ENCODE measurements at regions not wholly inside any gene's neighbourhood (a gene's known extent, or its start where the extent isn't known, plus 50 kb on each side); places are given as distances from the start of the nearest gene placed in this dataset.

- H3K36me3 ChIP-seq = no peaks in the 10 kb centered on the region
- H3K79me2 ChIP-seq (ENCODE audit: low read depth) = no peaks in the 10 kb centered on the region
- peaks cover 19% of the 10 kb centered on the region for H3K4me1 Mint-ChIP-seq
- DNase-seq (ENCODE audit: low spot score) = no peak
- peaks cover 9% of the 10 kb centered on the region for H3K27me3 Mint-ChIP-seq (ENCODE audit: insufficient read depth, low read depth)
- no peaks in the 10 kb centered on the region for H3K4me1 ChIP-seq
- no peak overlapping the region for H3K4me3 ChIP-seq
- TF ChIP-seq, protein P1, sequence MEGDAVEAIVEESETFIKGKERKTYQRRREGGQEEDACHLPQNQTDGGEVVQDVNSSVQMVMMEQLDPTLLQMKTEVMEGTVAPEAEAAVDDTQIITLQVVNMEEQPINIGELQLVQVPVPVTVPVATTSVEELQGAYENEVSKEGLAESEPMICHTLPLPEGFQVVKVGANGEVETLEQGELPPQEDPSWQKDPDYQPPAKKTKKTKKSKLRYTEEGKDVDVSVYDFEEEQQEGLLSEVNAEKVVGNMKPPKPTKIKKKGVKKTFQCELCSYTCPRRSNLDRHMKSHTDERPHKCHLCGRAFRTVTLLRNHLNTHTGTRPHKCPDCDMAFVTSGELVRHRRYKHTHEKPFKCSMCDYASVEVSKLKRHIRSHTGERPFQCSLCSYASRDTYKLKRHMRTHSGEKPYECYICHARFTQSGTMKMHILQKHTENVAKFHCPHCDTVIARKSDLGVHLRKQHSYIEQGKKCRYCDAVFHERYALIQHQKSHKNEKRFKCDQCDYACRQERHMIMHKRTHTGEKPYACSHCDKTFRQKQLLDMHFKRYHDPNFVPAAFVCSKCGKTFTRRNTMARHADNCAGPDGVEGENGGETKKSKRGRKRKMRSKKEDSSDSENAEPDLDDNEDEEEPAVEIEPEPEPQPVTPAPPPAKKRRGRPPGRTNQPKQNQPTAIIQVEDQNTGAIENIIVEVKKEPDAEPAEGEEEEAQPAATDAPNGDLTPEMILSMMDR (IDR thresholded peaks at IDR 0.05) = no peak
- no peak for TF ChIP-seq EZH2 (IDR thresholded peaks at IDR 0.05)
- TF ChIP-seq EZH2phosphoT487 (IDR thresholded peaks at IDR 0.05) = no peak
- no peaks in the 10 kb centered on the region for H3F3A ChIP-seq (ENCODE audit: low read depth)
- no peak overlapping the region for H3K27ac Mint-ChIP-seq
- no peak overlapping the region for H3K27ac ChIP-seq
- H3K4me3 Mint-ChIP-seq = no peak overlapping the region
- H3K9me3 ChIP-seq (ENCODE audit: low read depth) = no peaks in the 10 kb centered on the region
- no peaks in the 10 kb centered on the region for H3K27me3 ChIP-seq
- peaks cover 2% of the 10 kb centered on the region for H3K36me3 Mint-ChIP-seq
- H3K9ac ChIP-seq = no peak overlapping the region
- H4K20me1 ChIP-seq (ENCODE audit: low read depth) = no peaks in the 10 kb centered on the region
- no peak overlapping the region for H3K4me2 ChIP-seq
- peaks cover 3% of the 10 kb centered on the region for H3K9me3 Mint-ChIP-seq
- H2AFZ ChIP-seq (replicated peaks) = no peak overlapping the region
These were observed 174.0 kb downstream of the THBS2 start for GRCh38 chr6:169079650-169080049.

GRCh38 chr6:169078399-169079145, 175.1 kb downstream of the THBS2 start:
- no peaks in the 10 kb centered on the region for H3K79me2 ChIP-seq (ENCODE audit: low read depth)
- no peak overlapping the region for H3K9ac ChIP-seq
- no peaks in the 10 kb centered on the region for H3K4me1 ChIP-seq
- peaks cover 16% of the 10 kb centered on the region for H3K4me1 Mint-ChIP-seq
- no peaks in the 10 kb centered on the region for H3F3A ChIP-seq (ENCODE audit: low read depth)
- no peaks in the 10 kb centered on the region for H4K20me1 ChIP-seq (ENCODE audit: low read depth)
- peaks cover 3% of the 10 kb centered on the region for H3K9me3 Mint-ChIP-seq
- H2AFZ ChIP-seq (replicated peaks) = no peak overlapping the region
- no peaks in the 10 kb centered on the region for H3K27me3 ChIP-seq
- H3K27ac Mint-ChIP-seq = no peak overlapping the region
- TF ChIP-seq EZH2phosphoT487 (IDR thresholded peaks at IDR 0.05) = no peak
- TF ChIP-seq, protein P1 (IDR thresholded peaks at IDR 0.05) = no peak
- TF ChIP-seq EZH2 (IDR thresholded peaks at IDR 0.05) = no peak
- peaks cover 2% of the 10 kb centered on the region for H3K36me3 Mint-ChIP-seq
- H3K9me3 ChIP-seq (ENCODE audit: low read depth) = no peaks in the 10 kb centered on the region
- no peaks in the 10 kb centered on the region for H3K36me3 ChIP-seq
- DNase-seq (ENCODE audit: low spot score) = no peak
- H3K27ac ChIP-seq = no peak overlapping the region
- no peak overlapping the region for H3K4me2 ChIP-seq
- no peak overlapping the region for H3K4me3 ChIP-seq
- peaks cover 9% of the 10 kb centered on the region for H3K27me3 Mint-ChIP-seq (ENCODE audit: insufficient read depth, low read depth)
- H3K4me3 Mint-ChIP-seq = no peak overlapping the region

DNA sequence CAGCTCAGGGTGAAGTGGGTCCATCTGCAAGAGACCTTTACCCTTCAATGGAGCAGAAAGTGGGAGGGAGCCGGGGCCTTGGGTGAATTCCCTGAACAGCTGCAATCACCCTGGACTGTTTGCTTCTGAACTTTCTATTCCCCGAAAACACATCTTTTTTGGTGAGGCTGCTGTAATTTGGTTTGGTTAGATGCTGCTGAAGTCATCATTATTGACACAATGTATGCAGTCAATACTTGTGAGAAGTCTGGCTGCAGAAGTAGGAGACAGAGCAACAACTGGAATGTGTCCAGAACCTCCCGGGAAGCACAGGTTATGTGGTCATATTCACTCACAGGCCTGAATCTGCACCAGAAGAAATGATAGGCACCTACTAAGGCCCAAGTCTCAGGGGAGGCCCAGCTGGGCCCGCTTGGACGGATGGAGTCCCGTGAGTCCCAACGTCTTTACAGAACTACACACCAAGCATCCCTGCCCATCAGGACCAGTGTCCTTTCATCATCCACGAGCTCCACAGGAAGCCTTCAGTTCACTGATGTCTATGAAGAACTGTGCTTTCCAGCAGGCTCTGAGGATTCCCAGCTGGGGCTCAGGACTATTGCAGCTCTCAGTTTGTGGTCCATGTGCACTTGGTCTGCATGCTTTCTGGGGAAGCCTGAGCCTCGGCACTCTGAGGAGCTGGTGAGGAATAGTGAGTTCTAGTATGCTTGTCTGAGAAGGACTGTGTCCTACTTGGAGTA, 177.6 kb downstream of the THBS2 start:
- Histone ChIP-seq H2AFZ (replicated peaks) (no peak overlapping the region), H3K4me3 (no peak overlapping the region), H3K9me3 (ENCODE audit: low read depth) (no peaks in the 10 kb centered on the region), H3F3A (ENCODE audit: low read depth) (no peaks in the 10 kb centered on the region), H3K79me2 (ENCODE audit: low read depth) (no peaks in the 10 kb centered on the region), H3K4me2 (no peak overlapping the region), H3K9ac (no peak overlapping the region), H4K20me1 (ENCODE audit: low read depth) (no peaks in the 10 kb centered on the region), H3K27ac (no peak overlapping the region), H3K4me1 (no peaks in the 10 kb centered on the region), H3K27me3 (no peaks in the 10 kb centered on the region), H3K36me3 (no peaks in the 10 kb centered on the region)
- Mint-ChIP-seq H3K27me3 (ENCODE audit: insufficient read depth, low read depth) (peaks cover 3% of the 10 kb centered on the region), H3K4me3 (no peak overlapping the region), H3K27ac (no peak overlapping the region), H3K36me3 (no peaks in the 10 kb centered on the region), H3K9me3 (peaks cover 4% of the 10 kb centered on the region), H3K4me1 (peaks cover 12% of the 10 kb centered on the region)
- DNase-seq (ENCODE audit: low spot score) = no peak
- TF ChIP-seq, protein P1 (IDR thresholded peaks at IDR 0.05) = no peak
- TF ChIP-seq EZH2 (IDR thresholded peaks at IDR 0.05) (no peak), EZH2phosphoT487 (IDR thresholded peaks at IDR 0.05) (no peak)
